Caco-2 (cell line): ENCODE measurements at regions not wholly inside any gene's neighbourhood (a gene's known extent, or its start where the extent isn't known, plus 50 kb on each side); places are given as distances from the start of the nearest gene placed in this dataset.
"Not testable (repeated sequence)": the region's sequence is repeated elsewhere in the genome, so short reads cannot be mapped to it uniquely, and the experiment has no call there.

ENCODE experiments used
- BruUV-seq: library from RNA; stranded (reverse); fragments of 400-500 nt; replicated peaks from 2 replicates; lab custom pipeline; 2021; lab: Mats Ljungman, UMichigan
- CTCF ChIA-PET: fragments of 300-600 bp; sonication (Branson Sonifier 250); formaldehyde crosslinking; loops from one replicate; lab custom pipeline; 2022; ENCODE audit warnings: antibody characterized with exemption; lab: Charles Lee
- POLR2A ChIA-PET: fragments of 300-600 bp; sonication (Branson Sonifier 250); formaldehyde crosslinking; loops from one replicate; lab custom pipeline; 2022; ENCODE audit warnings: antibody characterized with exemption; lab: Charles Lee
- DNase-seq, 2 experiments: peaks; one replicate each; pipeline versions ENCODE4 v3.0.0 to v3.0.0-alpha.2; 2020 to 2022
- H3K27me3 ChIP-seq: replicated peaks from 2 replicates; pipeline ENCODE4 v1.6.0; 2011; ENCODE audit warnings: low read length; ENCODE audit not compliant: control insufficient read depth, insufficient read depth
- H3K36me3 ChIP-seq: 2 replicates; pipeline ENCODE4 v1.5.1; 2011; ENCODE audit warnings: low read length; ENCODE audit not compliant: control insufficient read depth, insufficient read depth
- H3K4me1 ChIP-seq: fragments of 250-450 bp; sonication (Bioruptor Pico); 2 replicates; pipeline ENCODE4 v1.5.1; 2020; ENCODE audit warnings: mild to moderate bottlenecking
- H3K4me3 ChIP-seq: 2 replicates; pipeline ENCODE4 v1.5.1; 2011; ENCODE audit warnings: low read depth, mild to moderate bottlenecking, control low read depth, low read length
- H3K9me3 ChIP-seq: fragments of 250-450 bp; sonication (Bioruptor Pico); 2 replicates; pipeline ENCODE4 v1.5.1; 2020; ENCODE audit warnings: mild to moderate bottlenecking, moderate library complexity
- H3K27ac Mint-ChIP-seq: one replicate; pipeline ENCODE4 v1.8.0; 2022; ENCODE audit warnings: mixed read lengths; ENCODE audit not compliant: unreplicated experiment
- H3K27me3 Mint-ChIP-seq: one replicate; pipeline ENCODE4 v1.8.0; 2022; ENCODE audit warnings: mixed read lengths; ENCODE audit not compliant: insufficient read depth, unreplicated experiment
- H3K36me3 Mint-ChIP-seq: one replicate; pipeline ENCODE4 v1.8.0; 2022; ENCODE audit warnings: mild to moderate bottlenecking, mixed read lengths; ENCODE audit not compliant: insufficient read depth, unreplicated experiment
- H3K4me1 Mint-ChIP-seq: one replicate; pipeline ENCODE4 v1.8.0; 2022; ENCODE audit warnings: low read depth, mixed read lengths; ENCODE audit not compliant: unreplicated experiment
- H3K4me3 Mint-ChIP-seq: one replicate; pipeline ENCODE4 v1.8.0; 2022; ENCODE audit warnings: mild to moderate bottlenecking, moderate library complexity, mixed read lengths; ENCODE audit not compliant: unreplicated experiment
- H3K9me3 Mint-ChIP-seq: one replicate; pipeline ENCODE4 v1.8.0; 2022; ENCODE audit warnings: mixed read lengths; ENCODE audit not compliant: unreplicated experiment
- CTCF ChIP-seq, 2 experiments: fragments of 200-600 bp in 1 of 2; IDR thresholded peaks; 1 replicate in 1 of 2; 2 replicates in 1 of 2; pipeline versions ENCODE4 v1.5.1 to v1.8.0; 2011 to 2022; ENCODE audit warnings: antibody characterized with exemption in 1 of 2, control low read depth in 1 of 2, inconsistent platforms in 1 of 2, low read depth in 1 of 2, low read length in 1 of 2, mild to moderate bottlenecking in 1 of 2, moderate library complexity in 1 of 2; ENCODE audit not compliant: insufficient read depth in 1 of 2, severe bottlenecking in 1 of 2, unreplicated experiment in 1 of 2
- intact Hi-C: fragments of 100-400 bp; cut with micrococcal nuclease; formaldehyde crosslinking; loops from one replicate; pipeline ENCODE4 v1.10.0; 2022; ENCODE audit not compliant: unreplicated experiment

GRCh38 chr20:53668992-53669391 is 75.4 kb upstream of the ZNF217 start:
- CTCF ChIA-PET = interaction anchor here (0.7 kb wide), 1 partner anchor 79 kb away, joined by 3 read pairs; no protein-coding TSS in a partner anchor
- H3K27me3 Mint-ChIP-seq = no peaks in the 10 kb centered on the region
- Histone ChIP-seq H3K36me3 (no peaks in the 10 kb centered on the region), H3K27me3 (no peaks in the 10 kb centered on the region), H3K4me3 (no peak overlapping the region), H3K4me1 (no peaks in the 10 kb centered on the region), H3K9me3 (no peaks in the 10 kb centered on the region)
- no peaks in the 10 kb centered on the region for H3K9me3 Mint-ChIP-seq
- H3K4me1 Mint-ChIP-seq = peaks cover 13% of the 10 kb centered on the region
- H3K36me3 Mint-ChIP-seq = no peaks in the 10 kb centered on the region
- H3K4me3 Mint-ChIP-seq = no peak overlapping the region
- peak overlapping the region; percentile 7 for H3K27ac Mint-ChIP-seq
- intact Hi-C loops = no loop called here
- POLR2A ChIA-PET = interaction anchor here (0.7 kb wide), 1 partner anchor 8 kb away, joined by 9 read pairs; no protein-coding TSS in a partner anchor
- BruUV-seq = no TSS peak
- DNase-seq = no peak
- no peak for TF ChIP-seq CTCF (IDR thresholded peaks at IDR 0.05; ENCODE audit: insufficient read depth in 1 of 2, low read depth in 1 of 2, low read length in 1 of 2, severe bottlenecking in 1 of 2, unreplicated experiment in 1 of 2)

- Mint-ChIP-seq H3K27me3 (no peaks in the 10 kb centered on the region), H3K36me3 (no peaks in the 10 kb centered on the region), H3K9me3 (no peaks in the 10 kb centered on the region), H3K27ac (peak overlapping the region; percentile 21), H3K4me3 (no peak overlapping the region), H3K4me1 (peaks cover 16% of the 10 kb centered on the region)
- H3K4me3 ChIP-seq = no peak overlapping the region
- peak in 1 of 2 experiments; percentile 26 for DNase-seq
- BruUV-seq = no TSS peak
- no peak for TF ChIP-seq CTCF (IDR thresholded peaks at IDR 0.05; ENCODE audit: insufficient read depth in 1 of 2, low read depth in 1 of 2, low read length in 1 of 2, severe bottlenecking in 1 of 2, unreplicated experiment in 1 of 2)
- intact Hi-C loops = no loop called here
- peaks cover 6% of the 10 kb centered on the region; the same call in 1 of the 2 replicates for H3K4me1 ChIP-seq
- POLR2A ChIA-PET = no interaction called here
- H3K9me3 ChIP-seq = no peaks in the 10 kb centered on the region
- no peaks in the 10 kb centered on the region for H3K36me3 ChIP-seq
- CTCF ChIA-PET = no interaction called here
- H3K27me3 ChIP-seq = no peaks in the 10 kb centered on the region
These were observed 72.5 kb upstream of the ZNF217 start for GRCh38 chr20:53666144-53666543.

- intact Hi-C loops = loop anchor here (5.0 kb wide), 2 partner anchors 87 to 203 kb away; no protein-coding TSS in a partner anchor
- no peak for DNase-seq
These were observed 70.5 kb upstream of the ZNF217 start for GRCh38 chr20:53664121-53664520.

GRCh38 chr20:53663521-53663920 is 69.9 kb upstream of the ZNF217 start:
- H3K9me3 Mint-ChIP-seq, H3K27ac Mint-ChIP-seq, BruUV-seq, CTCF ChIA-PET, H3K27me3 Mint-ChIP-seq, POLR2A ChIA-PET, H3K36me3 ChIP-seq, H3K36me3 Mint-ChIP-seq, H3K4me3 Mint-ChIP-seq, DNase-seq, H3K9me3 ChIP-seq, H3K4me3 ChIP-seq, H3K27me3 ChIP-seq: not testable (repeated sequence)
- H3K4me1 Mint-ChIP-seq = peaks cover 33% of the 10 kb centered on the region
- intact Hi-C loops = loop anchor here (5.0 kb wide), 2 partner anchors 86 to 204 kb away; no protein-coding TSS in a partner anchor
- peaks cover 15% of the 10 kb centered on the region for H3K4me1 ChIP-seq

More at GRCh38 chr20:53664121-53664520, 70.5 kb upstream of the ZNF217 start:
- Histone ChIP-seq H3K4me3 (no peak overlapping the region), H3K4me1 (peaks cover 15% of the 10 kb centered on the region), H3K9me3 (no peaks in the 10 kb centered on the region), H3K27me3 (no peaks in the 10 kb centered on the region), H3K36me3 (no peaks in the 10 kb centered on the region)
- Mint-ChIP-seq H3K27ac (no peak overlapping the region), H3K9me3 (no peaks in the 10 kb centered on the region), H3K27me3 (no peaks in the 10 kb centered on the region), H3K36me3 (no peaks in the 10 kb centered on the region), H3K4me1 (peaks cover 33% of the 10 kb centered on the region), H3K4me3 (no peak overlapping the region)
- BruUV-seq = no TSS peak
- ChIA-PET CTCF (no interaction called here), POLR2A (interaction anchor here (1.4 kb wide), 1 partner anchor 75 kb away, joined by 4 read pairs; no protein-coding TSS in a partner anchor)
- TF ChIP-seq CTCF (IDR thresholded peaks at IDR 0.05; ENCODE audit: insufficient read depth in 1 of 2, low read depth in 1 of 2, low read length in 1 of 2, severe bottlenecking in 1 of 2, unreplicated experiment in 1 of 2) = no peak
